Fibroblast of lung (primary cell): ENCODE measurements at regions not wholly inside any gene's neighbourhood (a gene's known extent, or its start where the extent isn't known, plus 50 kb on each side); places are given as distances from the start of the nearest gene placed in this dataset.

Experiments used
- DNase-seq, 2 donors: peaks; one replicate each; pipeline versions ENCODE4 v3.0.0 to v3.0.0-alpha.2; 2010; ENCODE audit warnings: low read depth in 2 of 2
- H2AFZ ChIP-seq: 2 replicates; pipeline ENCODE4 v1.5.1; 2012; ENCODE audit warnings: low read length, control low read depth, inconsistent platforms
- H3K27ac ChIP-seq: 2 replicates; pipeline ENCODE4 v1.5.1; 2011; ENCODE audit warnings: low read length, control low read depth; ENCODE audit not compliant: insufficient read depth
- H3K27me3 ChIP-seq: 2 replicates; pipeline ENCODE4 v1.5.1; 2011; ENCODE audit warnings: mild to moderate bottlenecking, low read length; ENCODE audit not compliant: control insufficient read depth, insufficient read depth
- H3K36me3 ChIP-seq: 2 replicates; pipeline ENCODE4 v1.5.1; 2011; ENCODE audit warnings: low read length; ENCODE audit not compliant: control insufficient read depth, insufficient read depth
- H3K4me1 ChIP-seq: 2 replicates; pipeline ENCODE4 v1.5.1; 2011; ENCODE audit warnings: low read length; ENCODE audit not compliant: control insufficient read depth, insufficient read depth; ENCODE audit errors: extremely low read depth
- H3K4me2 ChIP-seq: 2 replicates; pipeline ENCODE4 v1.5.1; 2011; ENCODE audit warnings: low read length, control low read depth; ENCODE audit not compliant: insufficient read depth; ENCODE audit errors: extremely low read depth
- H3K4me3 ChIP-seq, 4 experiments: fragments of 200-600 bp in 1 of 4; sonication (generic) in 1 of 4; replicated peaks in 1 of 4; 2 replicates each; pipeline ENCODE4 v1.5.1; 2011 to 2016; ENCODE audit warnings: low read length in 4 of 4, low read depth in 3 of 4, mild to moderate bottlenecking in 3 of 4, control low read depth in 2 of 4, inconsistent platforms in 1 of 4, mixed read lengths in 1 of 4; ENCODE audit not compliant: insufficient read depth in 1 of 4; ENCODE audit errors: control extremely low read depth in 1 of 4
- H3K79me2 ChIP-seq: 2 replicates; pipeline ENCODE4 v1.5.1; 2012; ENCODE audit warnings: mild to moderate bottlenecking, low read length, inconsistent platforms; ENCODE audit not compliant: control insufficient read depth, insufficient read depth
- H3K9ac ChIP-seq: 2 replicates; pipeline ENCODE4 v1.5.1; 2011; ENCODE audit warnings: mild to moderate bottlenecking, low read length, control low read depth; ENCODE audit not compliant: insufficient read depth
- H3K9me3 ChIP-seq: 2 replicates; pipeline ENCODE4 v1.5.1; 2012; ENCODE audit warnings: low read depth, low read length; ENCODE audit not compliant: control insufficient read depth, insufficient read depth
- H4K20me1 ChIP-seq: 2 replicates; pipeline ENCODE4 v1.5.1; 2011; ENCODE audit warnings: low read length; ENCODE audit not compliant: control insufficient read depth, insufficient read depth; ENCODE audit errors: extremely low read depth
- EZH2 ChIP-seq: IDR thresholded peaks from 2 replicates; pipeline ENCODE4 v1.5.1; 2012; ENCODE audit warnings: low read length, control low read depth, mild to moderate bottlenecking; ENCODE audit errors: missing control alignments
- TF ChIP-seq, protein P1 (sequence below), 2 donors: IDR thresholded peaks in 1 of 2; conservative IDR thresholded peaks in 1 of 2; 1 replicate in 1 of 2; 2 replicates in 1 of 2; pipeline ENCODE4 v1.5.1; 2011 to 2012; ENCODE audit warnings: low read length in 2 of 2, control low read depth in 1 of 2, inconsistent platforms in 1 of 2, low read depth in 1 of 2, mild to moderate bottlenecking in 1 of 2

DNA sequence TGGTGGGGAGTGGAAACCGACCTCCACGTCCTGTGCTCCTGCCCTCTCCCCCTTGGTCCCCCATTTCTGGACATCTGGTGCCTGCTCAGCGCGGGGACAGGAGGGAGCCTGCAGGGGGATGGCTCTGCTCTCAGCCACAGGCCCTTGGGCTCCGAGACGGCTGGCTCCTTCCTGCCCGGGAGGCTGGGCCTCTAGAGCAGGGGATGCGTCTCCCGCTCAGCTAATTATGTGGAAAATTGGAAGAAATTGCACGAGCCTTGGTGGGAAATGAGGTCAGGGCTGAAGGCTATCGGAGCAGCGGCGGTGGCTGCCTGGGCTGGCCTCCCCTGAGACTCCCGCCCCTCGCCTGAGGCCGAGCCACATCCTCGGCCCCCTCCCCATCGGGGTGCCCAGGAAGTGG is 154.6 kb upstream of the CIBAR2 start:
- Histone ChIP-seq H3K4me2 (no peak overlapping the region), H3K4me3 (no peak overlapping the region), H3K4me1 (no peaks in the 10 kb centered on the region), H3K36me3 (no peaks in the 10 kb centered on the region), H3K9ac (no peak overlapping the region), H4K20me1 (no peaks in the 10 kb centered on the region), H3K79me2 (no peaks in the 10 kb centered on the region), H3K9me3 (no peaks in the 10 kb centered on the region), H3K27me3 (no peaks in the 10 kb centered on the region), H3K27ac (no peak overlapping the region), H2AFZ (no peak overlapping the region)
- TF ChIP-seq, protein P1, sequence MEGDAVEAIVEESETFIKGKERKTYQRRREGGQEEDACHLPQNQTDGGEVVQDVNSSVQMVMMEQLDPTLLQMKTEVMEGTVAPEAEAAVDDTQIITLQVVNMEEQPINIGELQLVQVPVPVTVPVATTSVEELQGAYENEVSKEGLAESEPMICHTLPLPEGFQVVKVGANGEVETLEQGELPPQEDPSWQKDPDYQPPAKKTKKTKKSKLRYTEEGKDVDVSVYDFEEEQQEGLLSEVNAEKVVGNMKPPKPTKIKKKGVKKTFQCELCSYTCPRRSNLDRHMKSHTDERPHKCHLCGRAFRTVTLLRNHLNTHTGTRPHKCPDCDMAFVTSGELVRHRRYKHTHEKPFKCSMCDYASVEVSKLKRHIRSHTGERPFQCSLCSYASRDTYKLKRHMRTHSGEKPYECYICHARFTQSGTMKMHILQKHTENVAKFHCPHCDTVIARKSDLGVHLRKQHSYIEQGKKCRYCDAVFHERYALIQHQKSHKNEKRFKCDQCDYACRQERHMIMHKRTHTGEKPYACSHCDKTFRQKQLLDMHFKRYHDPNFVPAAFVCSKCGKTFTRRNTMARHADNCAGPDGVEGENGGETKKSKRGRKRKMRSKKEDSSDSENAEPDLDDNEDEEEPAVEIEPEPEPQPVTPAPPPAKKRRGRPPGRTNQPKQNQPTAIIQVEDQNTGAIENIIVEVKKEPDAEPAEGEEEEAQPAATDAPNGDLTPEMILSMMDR (conservative IDR thresholded peaks at IDR 0.05 in 1 of 2, IDR thresholded peaks at IDR 0.05 in 1 of 2; ENCODE audit: low read depth in 1 of 2, low read length in 2 of 2): no peak
- TF ChIP-seq EZH2: no peak
- DNase-seq: no peak

DNA sequence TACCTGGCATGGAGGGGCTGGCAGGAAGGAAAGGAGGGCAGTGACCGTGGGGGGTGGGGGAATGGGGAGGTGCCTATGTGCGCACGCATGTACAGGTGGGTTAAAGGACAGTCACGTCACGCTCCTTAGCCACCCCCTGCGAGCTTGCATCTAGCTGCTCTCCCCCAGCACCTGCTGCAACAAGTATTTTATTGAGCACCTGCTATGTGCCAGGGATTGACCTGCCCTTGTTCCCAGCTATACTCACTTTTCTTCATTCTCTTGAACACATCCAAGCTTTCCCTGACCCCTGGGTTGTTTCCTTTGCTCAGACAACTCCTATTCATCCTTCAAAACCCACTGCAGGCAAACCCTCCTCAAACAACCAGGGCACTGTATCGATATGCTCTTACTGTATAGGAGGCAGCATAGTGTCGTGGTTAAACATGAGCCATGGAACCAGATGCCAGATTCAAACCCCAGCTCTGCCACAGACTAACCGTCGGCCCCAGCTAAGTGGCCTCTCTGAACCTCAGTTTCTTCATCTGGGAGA is 155.2 kb upstream of the CIBAR2 start:
- no peaks in the 10 kb centered on the region for H3K9me3 ChIP-seq
- H3K27me3 ChIP-seq: no peaks in the 10 kb centered on the region
- H4K20me1 ChIP-seq: no peaks in the 10 kb centered on the region
- H2AFZ ChIP-seq: no peak overlapping the region
- H3K4me2 ChIP-seq: no peak overlapping the region
- H3K27ac ChIP-seq: no peak overlapping the region
- no peak overlapping the region for H3K9ac ChIP-seq
- no peaks in the 10 kb centered on the region for H3K36me3 ChIP-seq
- H3K79me2 ChIP-seq: no peaks in the 10 kb centered on the region
- TF ChIP-seq EZH2: no peak
- TF ChIP-seq, protein P1 (conservative IDR thresholded peaks at IDR 0.05 in 1 of 2, IDR thresholded peaks at IDR 0.05 in 1 of 2; ENCODE audit: low read depth in 1 of 2, low read length in 2 of 2): no peak
- no peak for DNase-seq
- H3K4me3 ChIP-seq: no peak overlapping the region
- no peaks in the 10 kb centered on the region for H3K4me1 ChIP-seq

DNA sequence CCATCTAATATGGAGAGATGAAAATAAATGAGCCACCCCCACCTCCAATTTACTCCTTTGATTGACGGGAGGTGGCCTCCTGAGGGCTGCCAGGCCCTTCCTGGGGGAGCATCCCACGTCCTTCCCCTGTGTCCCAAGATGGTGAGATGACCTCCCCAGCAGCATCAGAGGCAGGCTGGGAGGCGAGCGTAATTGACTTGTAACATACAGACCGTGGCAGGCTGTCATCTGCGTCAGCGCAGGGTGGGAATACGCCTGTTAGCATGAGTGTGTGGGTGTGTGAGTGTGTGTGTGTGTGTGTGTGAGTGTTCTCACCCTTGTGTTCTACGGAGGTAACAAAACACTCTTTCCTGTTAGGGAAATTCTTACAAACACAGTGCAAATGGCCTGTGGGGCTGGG is 156.9 kb upstream of the CIBAR2 start:
- Histone ChIP-seq H3K4me2 (no peak overlapping the region), H2AFZ (no peak overlapping the region), H4K20me1 (no peaks in the 10 kb centered on the region), H3K4me1 (no peaks in the 10 kb centered on the region), H3K4me3 (no peak overlapping the region), H3K79me2 (no peaks in the 10 kb centered on the region), H3K27ac (no peak overlapping the region), H3K36me3 (no peaks in the 10 kb centered on the region), H3K9ac (no peak overlapping the region), H3K9me3 (no peaks in the 10 kb centered on the region), H3K27me3 (no peaks in the 10 kb centered on the region)
- TF ChIP-seq, protein P1 (conservative IDR thresholded peaks at IDR 0.05 in 1 of 2, IDR thresholded peaks at IDR 0.05 in 1 of 2; ENCODE audit: low read depth in 1 of 2, low read length in 2 of 2): no peak
- TF ChIP-seq EZH2: no peak
- no peak for DNase-seq
